Pancreas (tissue), 10 donors: ENCODE measurements at regions not wholly inside any gene's neighbourhood (a gene's known extent, or its start where the extent isn't known, plus 50 kb on each side); places are given as distances from the start of the nearest gene placed in this dataset.

Experiments
- ATAC-seq, 4 donors: fragments of 200-7000 bp; cut with Tn5 transposase; one replicate each; pipeline versions ENCODE4 v1.8.0 to v1.9.1; 2020; ENCODE audit warnings: mild to moderate bottlenecking in 4 of 4, moderate library complexity in 4 of 4
- DNase-seq, 6 donors: peaks; one replicate each; pipeline ENCODE4 v3.0.0-alpha.2; 2020
- FAIRE-seq: peaks from 2 replicates; lab custom pipeline; 2012; peaks lifted over from hg19 to GRCh38; lab: Jason Lieb, UNC
- H3K27ac ChIP-seq, 4 donors: fragments of 200-600 bp; sonication (generic); 1 replicate in 3 of 4; 2 replicates in 1 of 4; pipeline versions ENCODE4 v1.5.0 to v1.8.0; 2020
- H3K27me3 ChIP-seq, 4 donors: fragments of 200-600 bp; one replicate each; pipeline ENCODE4 v1.8.0; 2021
- H3K36me3 ChIP-seq, 3 donors: fragments of 200-600 bp; sonication (generic) in 1 of 3; one replicate each; pipeline versions ENCODE4 v1.5.0 to v1.8.0; 2020 to 2021
- H3K4me1 ChIP-seq, 3 donors: fragments of 200-600 bp; one replicate each; pipeline ENCODE4 v1.8.0; 2021
- H3K4me3 ChIP-seq, 4 donors: fragments of 200-600 bp; sonication (generic) in 2 of 4; one replicate each; pipeline versions ENCODE4 v1.5.0 to v1.8.0; 2020 to 2021
- H3K9me3 ChIP-seq, 4 donors: fragments of 200-600 bp; one replicate each; pipeline ENCODE4 v1.8.0; 2021
- CTCF ChIP-seq, 4 donors: fragments of 200-600 bp; sonication (generic) in 3 of 4; IDR thresholded peaks; one replicate each; pipeline versions ENCODE4 v1.5.0 to v1.8.0; 2021; ENCODE audit warnings: antibody characterized with exemption in 4 of 4
- WGBS, 2 donors: extraction: QIAGEN DNeasy Blood & Tissue Kit; methylation state at CpG; one replicate each; pipeline ENCODE4 v1.1.7; 2013; 5-methylcytosine and 5-hydroxymethylcytosine counted together
- intact Hi-C, 3 donors: fragments of 100-400 bp; cut with DNase I; formaldehyde crosslinking; loops; one replicate each; pipeline versions ENCODE4 v1.11.1 to v1.14.2; 2022
- donor health status: healthy with polysubstance abuse.
- donor health status: DM: no; HTN: no; CAD: no; lungs with moderate emphysema.
- donor health status: DM: no; HTN: no; CAD: no.
- donor health status: control.
- donor health status: control.
- donor health status: Bipolar disorder and iron deficiency.
- donor health status: DM: yes; HTN: yes; CAD: no.
- donor health status: DM: no; HTN: no; CAD: no.
- donor health status: DM: no; HTN: no; CAD: no.
- donor health status: DM: yes; HTN: yes; CAD: no.

- Histone ChIP-seq H3K27ac (no peak overlapping the region), H3K4me1 (no peaks in the 10 kb centered on the region), H3K27me3 (no peaks in the 10 kb centered on the region), H3K4me3 (no peak overlapping the region), H3K36me3 (no peaks in the 10 kb centered on the region), H3K9me3 (no peaks in the 10 kb centered on the region)
- FAIRE-seq, result no peak
- no peak for DNase-seq
- intact Hi-C loops, result no loop called here
- no peak for TF ChIP-seq CTCF (IDR thresholded peaks at IDR 0.05)
- ATAC-seq, result no peak
- WGBS, 2 donors, result 83 to 92% methylated on average over 8 of the region's 8 CpGs
Measured at GRCh38 chr2:188227713-188228112, 64.0 kb upstream of the GULP1 start.

GRCh38 chr2:188235364-188235763 lies 56.3 kb upstream of the GULP1 start:
- DNase-seq (no peak), FAIRE-seq (no peak), ATAC-seq (no peak)
- Histone ChIP-seq H3K27ac (no peak overlapping the region), H3K36me3 (no peaks in the 10 kb centered on the region), H3K4me3 (no peak overlapping the region), H3K4me1 (no peaks in the 10 kb centered on the region), H3K9me3 (no peaks in the 10 kb centered on the region), H3K27me3 (no peaks in the 10 kb centered on the region)
- intact Hi-C loops, result no loop called here
- 84% methylated on average over 5 of the region's 5 CpGs for whole genome bisulfite sequencing, 2 donors
- no peak for TF ChIP-seq CTCF (IDR thresholded peaks at IDR 0.05)

- no peak for TF ChIP-seq CTCF (IDR thresholded peaks at IDR 0.05)
- ATAC-seq (no peak), DNase-seq (no peak), FAIRE-seq (no peak)
- 85 to 91% methylated on average over 1 of the region's 1 CpG for WGBS, 2 donors
- Histone ChIP-seq H3K4me1 (no peaks in the 10 kb centered on the region), H3K4me3 (no peak overlapping the region), H3K27ac (no peak overlapping the region), H3K36me3 (no peaks in the 10 kb centered on the region), H3K9me3 (no peaks in the 10 kb centered on the region), H3K27me3 (no peaks in the 10 kb centered on the region)
- intact Hi-C loops, result no loop called here
Measured at GRCh38 chr2:188238386-188238785, 53.3 kb upstream of the GULP1 start.
